HepG2 (cell line): ENCODE measurements at regions not wholly inside any gene's neighbourhood (a gene's known extent, or its start where the extent isn't known, plus 50 kb on each side); places are given as distances from the start of the nearest gene placed in this dataset.

ENCODE experiments used
- ELF4 ChIP-seq: sonication (generic); formaldehyde crosslinking; IDR thresholded peaks from 2 replicates; pipeline ENCODE4 v1.5.0; 2020; ENCODE audit warnings: missing genetic modification reagents, mild to moderate bottlenecking, moderate library complexity, borderline replicate concordance
- POLR2AphosphoS5 ChIP-seq: IDR thresholded peaks from 2 replicates; pipeline ENCODE4 v1.6.1; 2012; ENCODE audit warnings: low read depth, low read length
- U2AF1 ChIP-seq: fragments of 200-400 bp; formaldehyde crosslinking; optimal IDR thresholded peaks from 2 replicates; pipeline ENCODE3; 2017; ENCODE audit warnings: mild to moderate bottlenecking, low read depth, low read length

DNA sequence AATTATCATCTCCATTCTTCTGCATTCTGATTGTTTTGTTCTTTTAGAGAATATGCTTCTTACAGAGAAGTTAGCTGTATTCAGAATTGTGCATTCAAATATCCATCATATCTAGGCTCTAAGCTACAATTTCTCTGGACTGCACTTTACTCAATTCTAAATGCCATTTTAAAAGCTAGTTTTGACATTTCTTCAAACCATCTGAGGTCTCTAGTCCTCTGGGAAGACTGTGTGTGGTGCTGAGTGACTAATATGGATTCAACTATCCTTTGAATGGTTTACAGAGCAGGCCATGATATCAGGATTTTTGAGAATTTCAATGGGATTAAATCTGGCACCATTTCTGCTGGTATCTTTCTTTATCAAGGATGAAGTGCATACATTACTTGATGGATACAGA, 285.7 kb downstream of the BTBD3 start:
- no peak for TF ChIP-seq POLR2AphosphoS5
- TF ChIP-seq U2AF1, result no peak
- no peak for TF ChIP-seq ELF4 (CRISPR knock-in tag)
